AG09319 (cell line): ENCODE measurements at regions not wholly inside any gene's neighbourhood (a gene's known extent, or its start where the extent isn't known, plus 50 kb on each side); places are given as distances from the start of the nearest gene placed in this dataset.

Source experiments
- DNase-seq: peaks from one replicate; pipeline ENCODE4 v3.0.0-alpha.2; 2010; ENCODE audit warnings: low read depth; ENCODE audit errors: extremely low read depth
- TF ChIP-seq, protein P1 (sequence below): IDR thresholded peaks from 2 replicates; pipeline ENCODE4 v1.5.1; 2011; ENCODE audit warnings: low read depth, mild to moderate bottlenecking, inconsistent platforms, low read length, moderate library complexity

DNA sequence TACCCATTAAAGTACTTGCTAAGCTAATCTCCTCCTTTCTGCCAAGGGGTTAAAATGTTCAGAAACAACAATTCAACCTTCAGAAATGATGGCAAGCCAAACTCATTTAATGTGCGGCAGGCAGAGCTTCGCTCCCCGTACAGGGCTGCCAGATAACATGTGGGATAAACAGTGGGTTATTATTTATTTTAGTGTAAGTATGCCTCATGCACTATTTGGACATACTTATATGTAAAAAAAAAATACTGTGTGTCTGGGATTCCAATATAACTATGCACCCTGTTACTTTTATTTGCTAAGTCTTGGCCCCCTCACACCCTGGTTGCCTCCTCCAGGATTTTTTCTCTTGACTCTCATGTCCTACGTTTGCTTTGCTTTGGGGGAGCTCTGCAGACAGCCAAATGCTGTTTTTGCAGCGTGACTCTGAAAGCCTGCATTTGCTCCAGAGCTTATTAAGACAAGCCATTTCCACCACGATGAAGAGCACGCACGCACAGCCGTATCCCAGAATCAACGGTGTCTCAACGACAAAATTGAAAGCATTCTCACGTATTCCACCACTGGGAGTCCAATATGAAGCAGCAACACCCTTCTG, 86.5 kb upstream of the SHANK2 start:
- DNase-seq, result no peak
- TF ChIP-seq, protein P1, sequence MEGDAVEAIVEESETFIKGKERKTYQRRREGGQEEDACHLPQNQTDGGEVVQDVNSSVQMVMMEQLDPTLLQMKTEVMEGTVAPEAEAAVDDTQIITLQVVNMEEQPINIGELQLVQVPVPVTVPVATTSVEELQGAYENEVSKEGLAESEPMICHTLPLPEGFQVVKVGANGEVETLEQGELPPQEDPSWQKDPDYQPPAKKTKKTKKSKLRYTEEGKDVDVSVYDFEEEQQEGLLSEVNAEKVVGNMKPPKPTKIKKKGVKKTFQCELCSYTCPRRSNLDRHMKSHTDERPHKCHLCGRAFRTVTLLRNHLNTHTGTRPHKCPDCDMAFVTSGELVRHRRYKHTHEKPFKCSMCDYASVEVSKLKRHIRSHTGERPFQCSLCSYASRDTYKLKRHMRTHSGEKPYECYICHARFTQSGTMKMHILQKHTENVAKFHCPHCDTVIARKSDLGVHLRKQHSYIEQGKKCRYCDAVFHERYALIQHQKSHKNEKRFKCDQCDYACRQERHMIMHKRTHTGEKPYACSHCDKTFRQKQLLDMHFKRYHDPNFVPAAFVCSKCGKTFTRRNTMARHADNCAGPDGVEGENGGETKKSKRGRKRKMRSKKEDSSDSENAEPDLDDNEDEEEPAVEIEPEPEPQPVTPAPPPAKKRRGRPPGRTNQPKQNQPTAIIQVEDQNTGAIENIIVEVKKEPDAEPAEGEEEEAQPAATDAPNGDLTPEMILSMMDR, result no peak

DNA sequence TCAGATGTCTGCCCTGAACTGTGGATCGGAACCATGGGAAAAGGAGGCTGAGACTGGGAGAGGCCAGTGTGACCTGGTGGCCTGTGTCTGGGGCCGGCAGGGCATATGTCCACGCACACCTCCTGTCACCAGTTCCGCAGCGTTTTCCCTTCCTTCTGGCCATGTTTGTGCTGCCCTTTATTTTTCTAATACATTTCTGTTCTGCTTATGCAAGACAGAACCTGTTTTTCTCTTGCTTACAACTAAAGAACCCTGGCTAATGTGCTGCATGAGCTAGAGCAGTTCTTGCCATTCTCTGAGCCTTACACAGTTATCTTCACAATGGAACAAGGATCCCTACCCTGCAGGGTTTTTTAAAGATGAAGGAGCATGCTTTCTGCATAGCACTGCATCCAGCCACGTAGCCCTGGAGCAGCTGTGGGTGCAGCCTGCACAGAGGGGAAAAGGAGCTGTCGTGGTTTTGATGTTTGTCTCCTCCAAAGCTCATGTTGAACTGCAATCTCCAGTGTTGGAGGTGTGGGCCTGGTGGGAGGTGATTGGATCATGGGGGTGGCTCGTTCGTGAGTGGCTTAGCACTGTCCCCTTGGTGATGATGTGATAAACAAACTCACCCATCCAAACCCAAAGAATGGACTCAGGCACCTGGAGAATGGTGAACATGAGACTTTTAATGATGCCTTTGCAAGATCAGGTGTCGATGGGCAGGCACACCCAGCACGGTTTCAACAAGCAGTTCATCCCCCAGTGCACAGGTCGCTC, 84.8 kb upstream of the SHANK2 start:
- TF ChIP-seq, protein P1, result no peak
- DNase-seq, result no peak

GRCh38 chr11:71336176-71336995, 84.0 kb upstream of the SHANK2 start:
- TF ChIP-seq, protein P1, result no peak
- DNase-seq, result no peak

DNA sequence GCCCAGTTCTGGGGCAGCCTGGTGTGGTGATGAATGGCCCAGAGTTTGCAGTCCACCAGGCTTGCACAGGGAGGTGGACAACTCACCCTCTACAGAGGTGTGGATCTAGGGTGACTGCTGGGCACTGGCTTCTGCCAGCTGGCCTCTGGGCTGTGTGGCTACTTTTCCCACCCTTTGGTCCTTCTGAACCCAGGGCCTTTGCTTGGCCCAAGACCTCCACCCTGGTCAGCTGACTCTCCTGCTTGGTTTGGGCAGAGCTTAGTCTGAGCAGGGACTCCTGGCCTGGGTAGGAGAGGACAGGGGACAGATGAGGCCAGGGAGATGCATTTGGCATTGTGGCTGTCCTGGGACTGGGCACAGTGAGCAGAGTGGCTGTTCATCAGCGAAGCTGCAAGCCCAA, 83.0 kb upstream of the SHANK2 start:
- DNase-seq, result no peak
- TF ChIP-seq, protein P1, result no peak

GRCh38 chr11:71334191-71334590, 81.8 kb upstream of the SHANK2 start:
- TF ChIP-seq, protein P1, result no peak
- no peak for DNase-seq

DNA sequence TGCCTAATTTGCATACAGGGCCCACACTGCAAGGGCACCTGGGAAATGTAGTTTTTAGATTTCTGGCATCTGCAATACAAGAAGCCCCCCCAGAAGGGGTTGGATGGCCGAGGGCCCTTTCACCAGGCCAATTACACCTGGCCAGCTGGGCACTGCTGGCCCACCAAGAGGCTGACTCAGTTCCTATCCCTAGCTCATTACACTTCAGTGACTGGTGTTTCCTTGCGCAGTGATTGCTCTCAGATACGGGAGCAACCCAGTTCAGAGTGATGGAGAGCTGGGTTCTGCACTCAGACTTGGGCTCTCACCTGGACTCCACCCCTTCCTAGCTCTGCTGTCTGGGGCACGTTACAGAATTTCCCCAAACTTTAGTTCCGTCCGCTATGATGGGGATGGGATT, 81.1 kb upstream of the SHANK2 start:
- TF ChIP-seq, protein P1, result no peak
- no peak for DNase-seq

GRCh38 chr11:71332447-71332846, 80.1 kb upstream of the SHANK2 start:
- TF ChIP-seq, protein P1, result no peak
- DNase-seq, result no peak
